ENCODE measurements at regions not wholly inside any gene's neighbourhood (a gene's known extent, or its start where the extent isn't known, plus 50 kb on each side); places are given as distances from the start of the nearest gene placed in this dataset.
"Not testable (repeated sequence)": the region's sequence is repeated elsewhere in the genome, so short reads cannot be mapped to it uniquely, and the experiment has no call there.

- DNase-seq: no peak
Measured at GRCh38 chr3:4158329-4158728, 144.8 kb upstream of the SETMAR start.

- no peak for DNase-seq
Measured at GRCh38 chr3:4162096-4162495, 141.1 kb upstream of the SETMAR start.

GRCh38 chr3:4163011-4163410 is 140.2 kb upstream of the SETMAR start:
- no peak for DNase-seq

GRCh38 chr3:4166540-4166939 is 136.6 kb upstream of the SETMAR start:
- DNase-seq: no peak

- DNase-seq: not testable (repeated sequence)
Measured at GRCh38 chr3:4167230-4167629, 135.9 kb upstream of the SETMAR start.

GRCh38 chr3:4174791-4175190 is 128.4 kb upstream of the SETMAR start:
- DNase-seq: no peak

- DNase-seq: no peak
Measured at GRCh38 chr3:4191971-4192370, 111.2 kb upstream of the SETMAR start.

- no peak for DNase-seq
Measured at GRCh38 chr3:4195006-4195405, 108.2 kb upstream of the SETMAR start.

GRCh38 chr3:4196506-4197147 is 106.5 kb upstream of the SETMAR start:
- no peak for DNase-seq

- DNase-seq: no peak
Measured at GRCh38 chr3:4197670-4198069, 105.5 kb upstream of the SETMAR start.

GRCh38 chr3:4198491-4198890 is 104.7 kb upstream of the SETMAR start:
- no peak for DNase-seq

- DNase-seq: not testable (repeated sequence)
Measured at GRCh38 chr3:4204776-4205175, 98.4 kb upstream of the SETMAR start.

- DNase-seq: no peak
Measured at GRCh38 chr3:4207672-4208071, 95.5 kb upstream of the SETMAR start.

- no peak for DNase-seq
Measured at GRCh38 chr3:4208556-4208955, 94.6 kb upstream of the SETMAR start.

GRCh38 chr3:4211610-4212009 is 91.6 kb upstream of the SETMAR start:
- no peak for DNase-seq

GRCh38 chr3:4213420-4213819 is 89.7 kb upstream of the SETMAR start:
- DNase-seq: not testable (repeated sequence)

- DNase-seq: not testable (repeated sequence)
Measured at GRCh38 chr3:4216974-4217373, 86.2 kb upstream of the SETMAR start.

GRCh38 chr3:4218456-4219226 is 84.5 kb upstream of the SETMAR start:
- DNase-seq: no peak

- no peak for DNase-seq
Measured at GRCh38 chr3:4219227-4219568, 84.0 kb upstream of the SETMAR start.

GRCh38 chr3:4220065-4220464 is 83.1 kb upstream of the SETMAR start:
- DNase-seq: no peak

- DNase-seq: no peak
Measured at GRCh38 chr3:4222574-4223175, 80.5 kb upstream of the SETMAR start.

GRCh38 chr3:4223777-4224176 is 79.4 kb upstream of the SETMAR start:
- no peak for DNase-seq

GRCh38 chr3:4224331-4224730 is 78.8 kb upstream of the SETMAR start:
- DNase-seq: no peak

- DNase-seq: no peak
Measured at GRCh38 chr3:4225005-4225471, 78.1 kb upstream of the SETMAR start.
